ENCODE measurements at regions not wholly inside any gene's neighbourhood (a gene's known extent, or its start where the extent isn't known, plus 50 kb on each side); places are given as distances from the start of the nearest gene placed in this dataset.
"Not testable (repeated sequence)": the region's sequence is repeated elsewhere in the genome, so short reads cannot be mapped to it uniquely, and the experiment has no call there.

- not testable (repeated sequence) for DNase-seq (ENCODE audit: low read depth in 3 of 3, low spot score in 1 of 3)
These were observed 217.2 kb downstream of the SEC23IP start for GRCh38 chr10:120109725-120110124.

- no peak for DNase-seq (ENCODE audit: low read depth in 3 of 3, low spot score in 1 of 3)
These were observed 217.7 kb downstream of the SEC23IP start for GRCh38 chr10:120110196-120110595.

- no peak for DNase-seq (ENCODE audit: low read depth in 3 of 3, low spot score in 1 of 3)
These were observed 219.1 kb downstream of the SEC23IP start for GRCh38 chr10:120111628-120112027.

- DNase-seq (ENCODE audit: low read depth in 3 of 3, low spot score in 1 of 3) = no peak
These were observed 220.3 kb downstream of the SEC23IP start for GRCh38 chr10:120112809-120113208.

DNA sequence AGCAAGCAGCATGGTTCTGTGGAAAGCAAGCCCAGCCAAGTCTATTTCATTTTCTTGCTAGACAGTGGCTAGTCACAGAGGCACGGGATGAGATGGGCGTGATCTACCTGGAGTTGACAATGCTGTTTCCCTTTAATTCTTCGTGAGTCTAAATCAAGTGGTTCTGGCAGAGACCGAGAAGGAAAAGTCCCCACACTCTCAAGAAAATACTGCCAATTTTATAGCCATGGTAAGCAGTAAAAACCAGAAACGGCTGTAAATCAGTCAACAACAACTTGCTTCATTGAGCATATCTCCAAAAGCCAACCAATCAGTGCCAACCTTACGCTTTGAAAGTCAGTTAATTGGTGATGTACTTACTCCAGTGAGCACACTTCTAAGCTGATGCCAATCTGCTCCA lies 223.4 kb downstream of the SEC23IP start:
- no peak for DNase-seq (ENCODE audit: low read depth in 3 of 3, low spot score in 1 of 3)

- DNase-seq (ENCODE audit: low read depth in 3 of 3, low spot score in 1 of 3) = no peak
These were observed 229.2 kb downstream of the SEC23IP start for GRCh38 chr10:120121768-120122167.

DNA sequence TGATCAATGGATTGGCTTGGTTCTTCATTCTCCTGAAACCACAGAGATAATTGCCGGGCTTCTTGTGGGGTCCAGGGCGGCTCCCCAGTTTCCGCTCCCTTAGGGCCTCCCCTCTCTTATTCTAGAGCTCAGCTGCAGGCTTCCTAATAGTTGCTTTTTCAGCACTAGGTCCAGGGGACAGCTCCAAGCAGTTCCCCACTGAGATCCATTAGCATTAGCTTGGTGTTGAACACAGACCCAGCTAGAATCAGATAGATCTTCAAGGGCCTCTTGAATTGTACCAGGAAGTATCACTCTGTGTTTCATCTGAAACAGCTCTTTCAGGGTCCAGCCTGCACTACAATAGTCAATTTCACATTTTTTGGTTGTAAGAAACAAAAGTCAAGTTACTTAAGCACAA lies 238.7 kb downstream of the SEC23IP start:
- DNase-seq (ENCODE audit: low read depth in 3 of 3, low spot score in 1 of 3) = no peak

GRCh38 chr10:120132811-120133210 lies 240.3 kb downstream of the SEC23IP start:
- DNase-seq (ENCODE audit: low read depth in 3 of 3, low spot score in 1 of 3) = no peak

GRCh38 chr10:120138689-120139088 lies 246.2 kb downstream of the SEC23IP start:
- no peak for DNase-seq (ENCODE audit: low read depth in 3 of 3, low spot score in 1 of 3)

DNA sequence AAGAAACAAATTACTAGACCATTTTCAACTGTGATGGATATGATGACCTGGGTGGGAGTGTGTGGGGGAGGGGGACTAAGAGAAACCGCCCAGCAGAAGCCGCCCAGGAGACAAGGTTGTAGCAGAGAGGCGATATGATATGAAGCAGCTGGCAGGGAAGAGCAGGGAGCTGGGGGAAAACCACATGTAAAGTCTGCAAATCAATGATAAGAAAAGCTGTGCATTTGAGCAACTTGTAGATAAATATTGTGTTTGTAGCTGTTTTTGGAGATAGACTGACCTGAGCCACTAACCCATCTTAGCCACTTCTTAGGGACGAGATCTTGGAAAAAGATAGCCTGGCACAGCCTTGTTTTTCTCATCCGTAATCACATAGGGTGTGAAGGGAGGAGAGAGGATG lies 252.6 kb downstream of the SEC23IP start:
- no peak for DNase-seq (ENCODE audit: low read depth in 3 of 3, low spot score in 1 of 3)

DNA sequence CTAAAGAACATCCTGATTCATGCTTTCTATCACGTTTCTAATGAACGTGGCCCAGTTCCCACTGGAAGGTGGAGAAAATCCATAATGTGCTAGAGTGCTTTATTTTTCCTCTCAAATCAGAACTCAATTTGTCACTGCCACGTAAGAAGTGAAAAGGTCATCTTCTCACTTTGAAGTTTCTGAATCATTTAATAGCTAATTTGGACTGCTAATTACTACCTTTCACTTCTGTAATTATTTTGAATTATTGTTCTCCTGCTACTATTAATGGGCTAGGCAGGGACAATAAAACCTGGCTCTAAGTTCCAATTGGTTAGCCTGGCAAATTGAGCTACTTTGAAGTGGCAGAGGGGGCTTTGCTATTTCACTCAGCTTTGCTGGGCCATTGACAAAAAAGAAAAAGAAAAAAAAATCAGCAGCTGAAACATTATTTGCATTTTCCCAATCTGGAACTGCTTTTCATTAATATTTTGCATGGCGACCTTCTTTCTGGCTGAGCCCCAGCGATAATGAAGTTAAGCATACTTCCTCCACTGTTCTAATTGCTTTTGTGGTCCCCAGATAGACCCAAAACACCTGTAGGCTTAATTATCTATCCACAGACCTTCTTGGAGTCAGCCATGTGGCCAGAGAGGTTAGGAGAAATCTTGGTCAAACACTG lies 264.2 kb downstream of the SEC23IP start:
- no peak for DNase-seq (ENCODE audit: low read depth in 3 of 3, low spot score in 1 of 3)

DNA sequence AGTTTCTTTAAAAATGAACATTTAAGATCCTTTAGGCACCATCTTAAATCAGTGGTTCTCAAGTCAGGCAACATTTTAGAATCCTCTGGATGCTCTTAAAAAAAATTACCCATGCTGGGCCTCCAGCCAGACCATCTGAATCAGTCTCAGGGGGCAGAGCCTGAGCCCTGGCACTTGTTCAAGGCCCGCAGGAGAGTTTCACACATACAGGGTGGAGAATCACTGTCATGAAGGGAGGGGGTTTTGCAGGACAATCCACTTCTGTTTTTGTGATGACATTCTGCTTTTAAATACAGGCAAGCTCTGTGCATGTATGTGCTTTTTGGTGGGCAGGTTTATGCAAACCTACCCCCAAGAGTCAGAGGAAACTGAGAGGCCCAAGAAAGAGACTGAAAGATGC lies 268.6 kb downstream of the SEC23IP start:
- no peak for DNase-seq (ENCODE audit: low read depth in 3 of 3, low spot score in 1 of 3)

DNA sequence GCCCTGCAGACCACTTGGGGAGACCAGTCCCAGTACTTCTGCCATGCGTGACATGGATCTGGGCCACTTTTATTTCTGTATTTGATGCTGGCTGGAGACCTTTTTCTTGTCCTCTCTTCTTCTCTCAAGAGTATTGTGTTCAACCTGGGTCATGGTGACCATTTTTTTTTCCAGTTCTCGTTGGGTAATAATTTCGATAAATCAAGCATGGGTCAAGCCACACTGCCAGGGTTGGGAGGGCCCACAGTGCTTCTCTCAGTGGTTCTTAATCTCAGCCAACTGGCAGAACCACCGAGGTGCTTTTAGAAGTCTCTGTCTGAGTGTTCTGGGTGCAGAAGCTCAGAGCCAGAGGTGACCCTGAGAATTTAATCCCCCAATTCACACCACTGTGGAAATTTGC lies 269.9 kb downstream of the SEC23IP start:
- DNase-seq (ENCODE audit: low read depth in 3 of 3, low spot score in 1 of 3) = no peak

- DNase-seq (ENCODE audit: low read depth in 3 of 3, low spot score in 1 of 3) = no peak
These were observed 279.8 kb downstream of the SEC23IP start for GRCh38 chr10:120172356-120172755.

GRCh38 chr10:120174491-120174890 lies 282.0 kb downstream of the SEC23IP start:
- no peak for DNase-seq (ENCODE audit: low read depth in 3 of 3, low spot score in 1 of 3)

- no peak for DNase-seq (ENCODE audit: low read depth in 3 of 3, low spot score in 1 of 3)
These were observed 279.7 kb upstream of the PLPP4 start for GRCh38 chr10:120177330-120177729.

GRCh38 chr10:120180160-120180559 lies 276.9 kb upstream of the PLPP4 start:
- no peak for DNase-seq (ENCODE audit: low read depth in 3 of 3, low spot score in 1 of 3)

- DNase-seq (ENCODE audit: low read depth in 3 of 3, low spot score in 1 of 3) = no peak
These were observed 275.9 kb upstream of the PLPP4 start for GRCh38 chr10:120181154-120181553.

DNA sequence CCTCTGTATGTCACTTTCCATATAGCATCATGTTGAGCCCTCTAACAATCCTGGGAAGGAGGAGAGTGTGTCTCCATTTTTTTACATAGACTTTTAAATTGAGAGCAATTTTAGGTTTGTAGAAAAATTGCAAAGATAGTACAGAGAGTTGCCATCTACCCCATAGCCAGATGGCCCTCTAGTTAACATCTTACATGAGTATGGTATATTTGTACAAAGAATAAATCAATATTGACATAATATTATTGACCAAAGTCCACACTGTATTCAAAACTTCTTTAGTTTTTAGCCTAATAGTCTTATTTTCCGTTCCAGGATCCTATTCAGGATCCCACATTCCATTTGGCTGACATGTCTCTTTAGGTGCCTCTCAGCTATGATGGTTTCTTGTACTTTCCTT lies 274.6 kb upstream of the PLPP4 start:
- DNase-seq (ENCODE audit: low read depth in 3 of 3, low spot score in 1 of 3) = no peak

DNA sequence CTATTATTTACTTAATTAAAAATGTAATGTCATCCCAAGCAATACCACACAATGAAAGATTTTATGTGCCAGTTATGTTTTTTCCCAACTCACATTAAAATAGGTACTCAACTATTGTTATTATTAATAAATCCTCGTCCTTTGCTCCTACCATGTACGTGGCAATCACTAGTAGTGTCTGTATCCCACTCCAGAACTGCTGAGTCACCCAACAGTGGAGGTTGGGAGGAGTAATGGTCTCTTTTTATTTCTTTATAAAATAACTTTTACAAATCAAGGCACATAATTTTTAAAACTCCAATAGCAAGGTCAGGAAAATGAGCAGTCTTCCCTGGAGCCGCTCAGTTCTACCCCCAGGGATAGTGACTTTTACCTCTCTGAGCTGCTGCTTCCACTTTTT lies 273.5 kb upstream of the PLPP4 start:
- no peak for DNase-seq (ENCODE audit: low read depth in 3 of 3, low spot score in 1 of 3)

GRCh38 chr10:120184547-120185337 lies 272.3 kb upstream of the PLPP4 start:
- no peak for DNase-seq (ENCODE audit: low read depth in 3 of 3, low spot score in 1 of 3)

DNA sequence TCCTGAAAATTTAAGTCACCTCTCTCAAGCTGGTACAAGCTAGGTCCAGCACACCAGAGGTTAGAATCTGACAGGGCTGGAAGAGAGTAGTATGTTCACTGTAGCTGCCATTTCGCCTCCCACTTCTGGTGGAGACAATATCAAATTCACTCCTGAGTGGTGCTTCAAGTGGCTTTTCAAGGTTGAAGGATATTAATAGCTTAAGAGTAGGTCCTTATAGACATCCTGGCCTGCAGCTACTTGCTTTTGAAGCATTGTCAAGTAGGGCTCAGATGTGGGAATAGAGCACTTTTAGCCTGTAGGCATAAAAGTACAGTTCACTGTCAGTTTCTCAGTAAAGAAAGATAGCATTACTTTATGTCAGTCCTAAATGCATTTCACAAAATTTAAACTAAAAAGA lies 270.5 kb upstream of the PLPP4 start:
- DNase-seq (ENCODE audit: low read depth in 3 of 3, low spot score in 1 of 3) = no peak

DNA sequence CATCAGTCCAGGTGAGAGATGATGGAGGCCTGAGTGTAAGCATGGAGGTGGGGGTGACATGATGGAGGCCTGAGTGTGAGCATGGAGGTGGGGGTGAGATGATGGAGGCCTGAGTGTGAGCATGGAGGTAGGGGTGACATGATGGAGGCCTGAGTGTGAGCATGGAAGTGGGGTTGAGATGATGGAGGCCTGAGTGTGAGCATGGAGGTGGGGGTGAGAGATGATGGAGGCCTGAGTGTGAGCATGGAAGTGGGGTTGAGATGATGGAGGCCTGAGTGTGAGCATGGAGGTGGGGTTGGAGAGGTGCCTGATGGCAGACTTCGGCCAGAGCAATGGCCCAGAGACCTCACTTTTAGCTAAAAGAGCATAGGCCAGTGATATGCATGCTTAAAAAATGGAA lies 269.9 kb upstream of the PLPP4 start:
- DNase-seq (ENCODE audit: low read depth in 3 of 3, low spot score in 1 of 3) = not testable (repeated sequence)
